ENCODE measurements at regions not wholly inside any gene's neighbourhood (a gene's known extent, or its start where the extent isn't known, plus 50 kb on each side); places are given as distances from the start of the nearest gene placed in this dataset.

GRCh38 chr4:147334478-147334877, 146.4 kb upstream of the EDNRA start:
- no peak for TF ChIP-seq CTCF (IDR thresholded peaks at IDR 0.05)
- H3K27ac ChIP-seq: no peak overlapping the region
- DNase-seq: no peak

GRCh38 chr4:147335183-147335582, 145.7 kb upstream of the EDNRA start:
- Histone ChIP-seq H3K27me3 (no peaks in the 10 kb centered on the region), H3K27ac (no peak overlapping the region), H3K4me3 (no peak overlapping the region), H3K9me3 (no peaks in the 10 kb centered on the region), H3K36me3 (no peaks in the 10 kb centered on the region), H3K4me1 (peaks cover 0 to 14% (median 2%) of the 10 kb centered on the region in 4 donors)
- DNase-seq: no peak
- intact Hi-C loops (cut with DNase I; ENCODE audit: low total_unique reads): no loop called here
- no peak for TF ChIP-seq CTCF (IDR thresholded peaks at IDR 0.05)

More at GRCh38 chr4:147334478-147334877, 146.4 kb upstream of the EDNRA start:
- H3K4me3 ChIP-seq: no peak overlapping the region
- intact Hi-C loops (cut with DNase I; ENCODE audit: low total_unique reads): no loop called here
- no peaks in the 10 kb centered on the region for H3K36me3 ChIP-seq
- no peaks in the 10 kb centered on the region for H3K27me3 ChIP-seq
- H3K4me1 ChIP-seq: peaks cover 0 to 10% (median 2%) of the 10 kb centered on the region in 4 donors
- H3K9me3 ChIP-seq: no peaks in the 10 kb centered on the region

- Histone ChIP-seq H3K4me1 (peaks cover 0 to 18% (median 2%) of the 10 kb centered on the region in 4 donors), H3K9me3 (no peaks in the 10 kb centered on the region), H3K27me3 (no peaks in the 10 kb centered on the region), H3K36me3 (no peaks in the 10 kb centered on the region), H3K4me3 (no peak overlapping the region), H3K27ac (no peak overlapping the region)
- intact Hi-C loops (cut with DNase I; ENCODE audit: low total_unique reads): no loop called here
- no peak for DNase-seq
- TF ChIP-seq CTCF (IDR thresholded peaks at IDR 0.05): no peak
Observed at GRCh38 chr4:147336252-147336651, 144.6 kb upstream of the EDNRA start.

GRCh38 chr4:147339100-147339499, 141.8 kb upstream of the EDNRA start:
- H3K27ac ChIP-seq: no peak overlapping the region
- H3K9me3 ChIP-seq: no peaks in the 10 kb centered on the region
- no peaks in the 10 kb centered on the region for H3K36me3 ChIP-seq
- no peak for DNase-seq
- no peak for TF ChIP-seq CTCF (IDR thresholded peaks at IDR 0.05)
- intact Hi-C loops (cut with DNase I; ENCODE audit: low total_unique reads): no loop called here
- H3K4me1 ChIP-seq: peaks cover 0 to 8% (median 0%) of the 10 kb centered on the region in 4 donors
- H3K4me3 ChIP-seq: no peak overlapping the region
- H3K27me3 ChIP-seq: no peaks in the 10 kb centered on the region

GRCh38 chr4:147340111-147340510, 140.8 kb upstream of the EDNRA start:
- no peak for DNase-seq
- H3K4me1 ChIP-seq: peaks cover 0 to 8% (median 0%) of the 10 kb centered on the region in 4 donors
- no peaks in the 10 kb centered on the region for H3K27me3 ChIP-seq
- TF ChIP-seq CTCF (IDR thresholded peaks at IDR 0.05): no peak
- no peak overlapping the region for H3K4me3 ChIP-seq
- intact Hi-C loops (cut with DNase I; ENCODE audit: low total_unique reads): no loop called here
- H3K27ac ChIP-seq: no peak overlapping the region
- H3K36me3 ChIP-seq: no peaks in the 10 kb centered on the region
- H3K9me3 ChIP-seq: no peaks in the 10 kb centered on the region

- H3K27ac ChIP-seq: no peak overlapping the region
- no peaks in the 10 kb centered on the region for H3K36me3 ChIP-seq
Observed at GRCh38 chr4:147340591-147341120, 140.2 kb upstream of the EDNRA start.

More at GRCh38 chr4:147340591-147341120, 140.2 kb upstream of the EDNRA start:
- Histone ChIP-seq H3K4me3 (no peak overlapping the region), H3K27me3 (no peaks in the 10 kb centered on the region), H3K4me1 (peaks cover 0 to 8% (median 0%) of the 10 kb centered on the region in 4 donors), H3K9me3 (no peaks in the 10 kb centered on the region)
- no peak for DNase-seq
- no peak for TF ChIP-seq CTCF (IDR thresholded peaks at IDR 0.05)
- intact Hi-C loops (cut with DNase I; ENCODE audit: low total_unique reads): no loop called here

Measured in tibial artery (tissue), 4 donors.